GM12872 (cell line): ENCODE measurements at regions not wholly inside any gene's neighbourhood (a gene's known extent, or its start where the extent isn't known, plus 50 kb on each side); places are given as distances from the start of the nearest gene placed in this dataset.

Experiments used
- CTCF ChIP-seq: IDR thresholded peaks from 3 replicates; pipeline ENCODE4 v1.5.1; 2011; ENCODE audit warnings: low read depth, mild to moderate bottlenecking, low read length, moderate library complexity; ENCODE audit not compliant: insufficient read depth

GRCh38 chr13:76775088-76775740 lies 111.0 kb downstream of the KCTD12 start:
- TF ChIP-seq CTCF, result no peak

- TF ChIP-seq CTCF, result no peak
These were observed 112.6 kb downstream of the KCTD12 start for GRCh38 chr13:76773448-76774094.

- TF ChIP-seq CTCF, result no peak
These were observed 114.0 kb downstream of the KCTD12 start for GRCh38 chr13:76772241-76772640.

- TF ChIP-seq CTCF, result no peak
These were observed 116.9 kb downstream of the KCTD12 start for GRCh38 chr13:76769271-76769791.

- no peak for TF ChIP-seq CTCF
These were observed 117.8 kb downstream of the KCTD12 start for GRCh38 chr13:76768384-76768783.

- no peak for TF ChIP-seq CTCF
These were observed 121.3 kb downstream of the KCTD12 start for GRCh38 chr13:76764916-76765315.

GRCh38 chr13:76764429-76764828 lies 121.8 kb downstream of the KCTD12 start:
- TF ChIP-seq CTCF, result no peak
